ENCODE measurements at regions not wholly inside any gene's neighbourhood (a gene's known extent, or its start where the extent isn't known, plus 50 kb on each side); places are given as distances from the start of the nearest gene placed in this dataset.

DNA sequence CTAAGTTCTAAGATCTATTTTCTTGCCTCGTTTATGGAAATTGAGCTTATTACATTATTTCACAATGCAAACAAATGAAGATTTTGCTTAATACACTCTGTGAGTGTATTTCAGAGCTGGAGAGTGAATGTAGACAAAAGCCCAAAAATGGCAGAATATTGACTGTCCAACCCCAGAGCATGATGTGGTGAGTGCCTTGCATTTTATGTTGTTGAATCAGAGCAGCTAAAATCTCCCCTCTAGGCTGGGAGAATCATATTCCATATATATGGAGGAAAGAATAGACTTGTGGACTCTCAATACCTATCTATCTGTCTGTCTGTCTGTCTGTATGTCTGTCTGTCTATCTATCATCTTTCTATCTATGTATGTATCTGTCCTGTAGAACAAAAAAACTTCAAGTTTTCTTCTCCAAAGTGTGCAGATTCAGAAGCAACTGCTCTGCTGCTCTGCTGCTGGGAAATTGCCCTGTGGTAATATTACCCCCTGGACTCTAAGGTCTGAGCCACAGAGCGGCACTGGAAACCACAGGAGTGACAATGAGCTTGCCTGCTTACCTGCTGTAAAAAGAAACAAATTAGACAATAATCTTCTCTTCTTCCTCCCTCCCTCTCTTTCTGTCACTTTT lies 209.4 kb upstream of the PRICKLE1 start (continued):
- TF ChIP-seq PREB (CRISPR knock-in tag; IDR thresholded peaks at IDR 0.05; ENCODE audit: borderline replicate concordance), result no peak

- Mint-ChIP-seq H3K27ac (no peak overlapping the region; the same call in 1 of the 2 replicates), H3K36me3 (no peaks in the 10 kb centered on the region), H3K27me3 (ENCODE audit: low read depth) (no peaks in the 10 kb centered on the region), H3K4me3 (no peak overlapping the region), H3K4me1 (0 out of 2 replicates have a peak, but pooled peaks cover 4% of the 10 kb centered on the region), H3K9me3 (no peaks in the 10 kb centered on the region)
- CTCF ChIA-PET, result no interaction called here
- no peak for DNase-seq (ENCODE audit: low spot score)
- POLR2A ChIA-PET, result no interaction called here
- no peak for ATAC-seq
- TF ChIP-seq ZNF121 (CRISPR knock-in tag; IDR thresholded peaks at IDR 0.05) (no peak), MYBL2 (CRISPR knock-in tag; IDR thresholded peaks at IDR 0.05) (no peak), PRRX2 (CRISPR knock-in tag; IDR thresholded peaks at IDR 0.05) (no peak), FOXJ3 (CRISPR knock-in tag; IDR thresholded peaks at IDR 0.05; ENCODE audit: borderline replicate concordance) (no peak), TEAD1 (CRISPR knock-in tag; IDR thresholded peaks at IDR 0.05) (no peak), CBFB (CRISPR knock-in tag; IDR thresholded peaks at IDR 0.05; ENCODE audit: low read depth) (no peak), NR2C2 (CRISPR knock-in tag; IDR thresholded peaks at IDR 0.05) (no peak)
- TF ChIP-seq, protein P1, sequence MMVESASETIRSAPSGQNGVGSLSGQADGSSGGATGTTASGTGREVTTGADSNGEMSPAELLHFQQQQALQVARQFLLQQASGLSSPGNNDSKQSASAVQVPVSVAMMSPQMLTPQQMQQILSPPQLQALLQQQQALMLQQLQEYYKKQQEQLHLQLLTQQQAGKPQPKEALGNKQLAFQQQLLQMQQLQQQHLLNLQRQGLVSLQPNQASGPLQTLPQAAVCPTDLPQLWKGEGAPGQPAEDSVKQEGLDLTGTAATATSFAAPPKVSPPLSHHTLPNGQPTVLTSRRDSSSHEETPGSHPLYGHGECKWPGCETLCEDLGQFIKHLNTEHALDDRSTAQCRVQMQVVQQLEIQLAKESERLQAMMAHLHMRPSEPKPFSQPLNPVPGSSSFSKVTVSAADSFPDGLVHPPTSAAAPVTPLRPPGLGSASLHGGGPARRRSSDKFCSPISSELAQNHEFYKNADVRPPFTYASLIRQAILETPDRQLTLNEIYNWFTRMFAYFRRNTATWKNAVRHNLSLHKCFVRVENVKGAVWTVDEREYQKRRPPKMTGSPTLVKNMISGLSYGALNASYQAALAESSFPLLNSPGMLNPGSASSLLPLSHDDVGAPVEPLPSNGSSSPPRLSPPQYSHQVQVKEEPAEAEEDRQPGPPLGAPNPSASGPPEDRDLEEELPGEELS (CRISPR knock-in tag; IDR thresholded peaks at IDR 0.05), result no peak
Observed at GRCh38 chr12:42794806-42795205, 205.3 kb upstream of the PRICKLE1 start.

DNA sequence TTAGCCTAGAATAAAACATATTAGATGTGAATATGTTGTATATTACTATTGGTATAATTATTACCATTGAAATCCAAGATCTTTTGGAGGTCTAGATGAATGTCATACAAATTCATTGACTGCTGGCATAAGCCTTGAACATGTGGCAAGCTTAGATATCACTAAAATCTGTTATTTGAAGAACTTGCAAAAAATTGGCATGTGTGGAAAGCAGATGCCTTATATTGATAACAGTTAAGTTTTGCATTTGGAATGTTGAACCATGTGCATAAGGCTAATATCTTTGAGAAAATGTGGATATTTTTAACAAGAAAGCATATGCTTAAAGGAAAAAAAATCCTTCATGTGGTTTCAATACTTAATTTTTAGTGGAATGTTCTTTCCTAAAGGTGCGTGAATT lies 203.6 kb upstream of the PRICKLE1 start:
- H3K27ac Mint-ChIP-seq, result no peak overlapping the region
- H3K4me3 Mint-ChIP-seq, result no peak overlapping the region
- ATAC-seq, result no peak
- 0 out of 2 replicates have a peak, but pooled peaks cover 4% of the 10 kb centered on the region for H3K4me1 Mint-ChIP-seq
- H3K36me3 Mint-ChIP-seq, result no peaks in the 10 kb centered on the region
- CTCF ChIA-PET, result no interaction called here
- no peaks in the 10 kb centered on the region for H3K27me3 Mint-ChIP-seq (ENCODE audit: low read depth)
- no peaks in the 10 kb centered on the region for H3K9me3 Mint-ChIP-seq
- TF ChIP-seq NR1H2 (CRISPR knock-in tag; IDR thresholded peaks at IDR 0.05) (no peak), ZBTB21 (CRISPR knock-in tag; IDR thresholded peaks at IDR 0.05; ENCODE audit: borderline replicate concordance) (no peak), HMGA2 (CRISPR knock-in tag; IDR thresholded peaks at IDR 0.05) (no peak), ZBTB43 (CRISPR knock-in tag; IDR thresholded peaks at IDR 0.05) (no peak), NR3C1 (CRISPR knock-in tag; conservative IDR thresholded peaks at IDR 0.05; ENCODE audit: low read depth) (no peak), ZNF396 (CRISPR knock-in tag; IDR thresholded peaks at IDR 0.05; ENCODE audit: borderline replicate concordance) (no peak), MYBL2 (CRISPR knock-in tag; IDR thresholded peaks at IDR 0.05) (no peak), ZNF423 (CRISPR knock-in tag; IDR thresholded peaks at IDR 0.05) (no peak), FOXP1 (CRISPR knock-in tag; IDR thresholded peaks at IDR 0.05; ENCODE audit: borderline replicate concordance) (no peak), ATF1 (CRISPR knock-in tag; IDR thresholded peaks at IDR 0.05) (no peak), FOXJ3 (CRISPR knock-in tag; IDR thresholded peaks at IDR 0.05; ENCODE audit: borderline replicate concordance) (no peak), ZNF317 (CRISPR knock-in tag; IDR thresholded peaks at IDR 0.05; ENCODE audit: borderline replicate concordance, low read depth) (no peak)
- TF ChIP-seq, protein P2, sequence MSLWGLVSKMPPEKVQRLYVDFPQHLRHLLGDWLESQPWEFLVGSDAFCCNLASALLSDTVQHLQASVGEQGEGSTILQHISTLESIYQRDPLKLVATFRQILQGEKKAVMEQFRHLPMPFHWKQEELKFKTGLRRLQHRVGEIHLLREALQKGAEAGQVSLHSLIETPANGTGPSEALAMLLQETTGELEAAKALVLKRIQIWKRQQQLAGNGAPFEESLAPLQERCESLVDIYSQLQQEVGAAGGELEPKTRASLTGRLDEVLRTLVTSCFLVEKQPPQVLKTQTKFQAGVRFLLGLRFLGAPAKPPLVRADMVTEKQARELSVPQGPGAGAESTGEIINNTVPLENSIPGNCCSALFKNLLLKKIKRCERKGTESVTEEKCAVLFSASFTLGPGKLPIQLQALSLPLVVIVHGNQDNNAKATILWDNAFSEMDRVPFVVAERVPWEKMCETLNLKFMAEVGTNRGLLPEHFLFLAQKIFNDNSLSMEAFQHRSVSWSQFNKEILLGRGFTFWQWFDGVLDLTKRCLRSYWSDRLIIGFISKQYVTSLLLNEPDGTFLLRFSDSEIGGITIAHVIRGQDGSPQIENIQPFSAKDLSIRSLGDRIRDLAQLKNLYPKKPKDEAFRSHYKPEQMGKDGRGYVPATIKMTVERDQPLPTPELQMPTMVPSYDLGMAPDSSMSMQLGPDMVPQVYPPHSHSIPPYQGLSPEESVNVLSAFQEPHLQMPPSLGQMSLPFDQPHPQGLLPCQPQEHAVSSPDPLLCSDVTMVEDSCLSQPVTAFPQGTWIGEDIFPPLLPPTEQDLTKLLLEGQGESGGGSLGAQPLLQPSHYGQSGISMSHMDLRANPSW (CRISPR knock-in tag; conservative IDR thresholded peaks at IDR 0.05; ENCODE audit: low read depth), result no peak
- TF ChIP-seq, protein P3, sequence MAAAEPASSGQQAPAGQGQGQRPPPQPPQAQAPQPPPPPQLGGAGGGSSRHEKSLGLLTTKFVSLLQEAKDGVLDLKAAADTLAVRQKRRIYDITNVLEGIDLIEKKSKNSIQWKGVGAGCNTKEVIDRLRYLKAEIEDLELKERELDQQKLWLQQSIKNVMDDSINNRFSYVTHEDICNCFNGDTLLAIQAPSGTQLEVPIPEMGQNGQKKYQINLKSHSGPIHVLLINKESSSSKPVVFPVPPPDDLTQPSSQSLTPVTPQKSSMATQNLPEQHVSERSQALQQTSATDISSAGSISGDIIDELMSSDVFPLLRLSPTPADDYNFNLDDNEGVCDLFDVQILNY (CRISPR knock-in tag; IDR thresholded peaks at IDR 0.05), result no peak
- TF ChIP-seq, protein P4, sequence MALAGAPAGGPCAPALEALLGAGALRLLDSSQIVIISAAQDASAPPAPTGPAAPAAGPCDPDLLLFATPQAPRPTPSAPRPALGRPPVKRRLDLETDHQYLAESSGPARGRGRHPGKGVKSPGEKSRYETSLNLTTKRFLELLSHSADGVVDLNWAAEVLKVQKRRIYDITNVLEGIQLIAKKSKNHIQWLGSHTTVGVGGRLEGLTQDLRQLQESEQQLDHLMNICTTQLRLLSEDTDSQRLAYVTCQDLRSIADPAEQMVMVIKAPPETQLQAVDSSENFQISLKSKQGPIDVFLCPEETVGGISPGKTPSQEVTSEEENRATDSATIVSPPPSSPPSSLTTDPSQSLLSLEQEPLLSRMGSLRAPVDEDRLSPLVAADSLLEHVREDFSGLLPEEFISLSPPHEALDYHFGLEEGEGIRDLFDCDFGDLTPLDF (CRISPR knock-in tag; IDR thresholded peaks at IDR 0.05), result no peak
- DNase-seq (ENCODE audit: low spot score), result no peak
- POLR2A ChIA-PET, result no interaction called here

Data from WTC11 (cell line).